SJSA1 (cell line): ENCODE measurements at regions not wholly inside any gene's neighbourhood (a gene's known extent, or its start where the extent isn't known, plus 50 kb on each side); places are given as distances from the start of the nearest gene placed in this dataset.
"Not testable (repeated sequence)": the region's sequence is repeated elsewhere in the genome, so short reads cannot be mapped to it uniquely, and the experiment has no call there.

Source experiments
- DNase-seq, 2 experiments: peaks; one replicate each; pipeline ENCODE4 v3.0.0-alpha.2; 2015 to 2020; ENCODE audit warnings: low spot score in 2 of 2, low read depth in 1 of 2
- H3K27ac ChIP-seq: fragments of 250-450 bp; sonication (Bioruptor Pico); 2 replicates; pipeline ENCODE4 v1.5.1; 2020; ENCODE audit warnings: mild to moderate bottlenecking, moderate library complexity
- H3K27me3 ChIP-seq: fragments of 250-450 bp; sonication (Bioruptor Pico); replicated peaks from 2 replicates; pipeline ENCODE4 v1.5.1; 2020; ENCODE audit warnings: mild to moderate bottlenecking, moderate library complexity
- H3K36me3 ChIP-seq: fragments of 250-450 bp; sonication (Bioruptor Pico); 2 replicates; pipeline ENCODE4 v1.5.1; 2020; ENCODE audit warnings: mild to moderate bottlenecking
- H3K4me1 ChIP-seq: fragments of 250-450 bp; sonication (Bioruptor Pico); replicated peaks from 2 replicates; pipeline ENCODE4 v1.6.1; 2021; ENCODE audit warnings: mild to moderate bottlenecking
- H3K4me3 ChIP-seq: fragments of 250-450 bp; sonication (Bioruptor Pico); 2 replicates; pipeline ENCODE4 v1.5.1; 2020; ENCODE audit warnings: mild to moderate bottlenecking
- H3K9me3 ChIP-seq: fragments of 250-450 bp; sonication (Bioruptor Pico); replicated peaks from 2 replicates; pipeline ENCODE4 v1.5.1; 2020; ENCODE audit warnings: mild to moderate bottlenecking

GRCh38 chr5:155678371-155678770 lies 648.6 kb upstream of the SGCD start:
- H3K27me3 ChIP-seq = no peaks in the 10 kb centered on the region
- 0 out of 2 replicates have a peak, but pooled peaks cover 4% of the 10 kb centered on the region for H3K9me3 ChIP-seq
- H3K4me3 ChIP-seq = no peak overlapping the region
- no peaks in the 10 kb centered on the region for H3K4me1 ChIP-seq
- no peaks in the 10 kb centered on the region for H3K36me3 ChIP-seq
- H3K27ac ChIP-seq = no peak overlapping the region
- no peak for DNase-seq

GRCh38 chr5:155679530-155679929 lies 647.4 kb upstream of the SGCD start:
- H3K27ac ChIP-seq = no peak overlapping the region
- no peaks in the 10 kb centered on the region for H3K36me3 ChIP-seq
- H3K27me3 ChIP-seq = no peaks in the 10 kb centered on the region
- H3K4me1 ChIP-seq = no peaks in the 10 kb centered on the region
- 0 out of 2 replicates have a peak, but pooled peaks cover 4% of the 10 kb centered on the region for H3K9me3 ChIP-seq
- no peak for DNase-seq
- H3K4me3 ChIP-seq = no peak overlapping the region

GRCh38 chr5:155684417-155684816 lies 642.5 kb upstream of the SGCD start:
- H3K27me3 ChIP-seq = no peaks in the 10 kb centered on the region
- no peak for DNase-seq
- H3K27ac ChIP-seq = no peak overlapping the region
- no peaks in the 10 kb centered on the region for H3K9me3 ChIP-seq
- no peak overlapping the region for H3K4me3 ChIP-seq
- H3K36me3 ChIP-seq = no peaks in the 10 kb centered on the region
- H3K4me1 ChIP-seq = no peaks in the 10 kb centered on the region

GRCh38 chr5:155686131-155686530 lies 640.8 kb upstream of the SGCD start:
- Histone ChIP-seq H3K4me3 (no peak overlapping the region), H3K9me3 (no peaks in the 10 kb centered on the region), H3K36me3 (no peaks in the 10 kb centered on the region), H3K27ac (no peak overlapping the region), H3K4me1 (no peaks in the 10 kb centered on the region), H3K27me3 (no peaks in the 10 kb centered on the region)
- no peak for DNase-seq

GRCh38 chr5:155689406-155689805 lies 637.6 kb upstream of the SGCD start:
- no peaks in the 10 kb centered on the region for H3K27me3 ChIP-seq
- no peak overlapping the region for H3K4me3 ChIP-seq

GRCh38 chr5:155696362-155696761 lies 630.6 kb upstream of the SGCD start:
- Histone ChIP-seq H3K27ac (no peak overlapping the region), H3K36me3 (no peaks in the 10 kb centered on the region), H3K4me3 (no peak overlapping the region), H3K27me3 (no peaks in the 10 kb centered on the region), H3K9me3 (0 out of 2 replicates have a peak, but pooled peaks cover 4% of the 10 kb centered on the region), H3K4me1 (no peaks in the 10 kb centered on the region)
- DNase-seq = no peak

More at GRCh38 chr5:155689406-155689805, 637.6 kb upstream of the SGCD start:
- no peak overlapping the region for H3K27ac ChIP-seq
- no peak for DNase-seq
- H3K36me3 ChIP-seq = no peaks in the 10 kb centered on the region
- no peaks in the 10 kb centered on the region for H3K9me3 ChIP-seq
- no peaks in the 10 kb centered on the region for H3K4me1 ChIP-seq

- Histone ChIP-seq H3K9me3 (0 out of 2 replicates have a peak, but pooled peaks cover 4% of the 10 kb centered on the region), H3K4me1 (no peaks in the 10 kb centered on the region), H3K27ac (no peak overlapping the region), H3K27me3 (no peaks in the 10 kb centered on the region), H3K4me3 (no peak overlapping the region), H3K36me3 (no peaks in the 10 kb centered on the region)
- DNase-seq = no peak
These were observed 629.7 kb upstream of the SGCD start for GRCh38 chr5:155697236-155697635.

- Histone ChIP-seq H3K4me1 (no peaks in the 10 kb centered on the region), H3K27ac (no peak overlapping the region), H3K27me3 (no peaks in the 10 kb centered on the region), H3K36me3 (no peaks in the 10 kb centered on the region), H3K4me3 (no peak overlapping the region), H3K9me3 (0 out of 2 replicates have a peak, but pooled peaks cover 7% of the 10 kb centered on the region)
- DNase-seq = no peak
These were observed 627.6 kb upstream of the SGCD start for GRCh38 chr5:155699385-155699784.

- Histone ChIP-seq H3K36me3 (no peaks in the 10 kb centered on the region), H3K27me3 (no peaks in the 10 kb centered on the region), H3K9me3 (0 out of 2 replicates have a peak, but pooled peaks cover 7% of the 10 kb centered on the region), H3K4me3 (no peak overlapping the region), H3K27ac (no peak overlapping the region), H3K4me1 (no peaks in the 10 kb centered on the region)
- DNase-seq = no peak
These were observed 626.6 kb upstream of the SGCD start for GRCh38 chr5:155700333-155700732.

- Histone ChIP-seq H3K27ac (no peak overlapping the region), H3K36me3 (no peaks in the 10 kb centered on the region), H3K4me3 (no peak overlapping the region), H3K27me3 (no peaks in the 10 kb centered on the region), H3K9me3 (no peaks in the 10 kb centered on the region), H3K4me1 (no peaks in the 10 kb centered on the region)
- DNase-seq = no peak
These were observed 615.1 kb upstream of the SGCD start for GRCh38 chr5:155711882-155712281.

GRCh38 chr5:155714435-155714834 lies 612.5 kb upstream of the SGCD start:
- DNase-seq, H3K36me3 ChIP-seq, H3K27me3 ChIP-seq, H3K9me3 ChIP-seq, H3K27ac ChIP-seq, H3K4me1 ChIP-seq, H3K4me3 ChIP-seq: not testable (repeated sequence)

- Histone ChIP-seq H3K27ac (no peak overlapping the region), H3K9me3 (peaks cover 12% of the 10 kb centered on the region), H3K4me1 (no peaks in the 10 kb centered on the region; the same call in 1 of the 2 replicates), H3K4me3 (no peak overlapping the region), H3K27me3 (peaks cover 27% of the 10 kb centered on the region), H3K36me3 (no peaks in the 10 kb centered on the region)
- DNase-seq = no peak
These were observed 600.7 kb upstream of the SGCD start for GRCh38 chr5:155726267-155726666.

GRCh38 chr5:155727512-155728145 lies 599.3 kb upstream of the SGCD start:
- no peak for DNase-seq
- Histone ChIP-seq H3K4me1 (no peaks in the 10 kb centered on the region; the same call in 1 of the 2 replicates), H3K27me3 (peaks cover 27% of the 10 kb centered on the region), H3K36me3 (no peaks in the 10 kb centered on the region), H3K9me3 (peaks cover 12% of the 10 kb centered on the region), H3K27ac (no peak overlapping the region), H3K4me3 (no peak overlapping the region)

- H3K4me3 ChIP-seq = no peak overlapping the region
- peaks cover 12% of the 10 kb centered on the region for H3K9me3 ChIP-seq
- peaks cover 27% of the 10 kb centered on the region for H3K27me3 ChIP-seq
- H3K27ac ChIP-seq = no peak overlapping the region
- no peaks in the 10 kb centered on the region; the same call in 1 of the 2 replicates for H3K4me1 ChIP-seq
- H3K36me3 ChIP-seq = no peaks in the 10 kb centered on the region
- DNase-seq = no peak
These were observed 598.7 kb upstream of the SGCD start for GRCh38 chr5:155728146-155728856.
